Natural killer cell (primary cell): ENCODE measurements at regions not wholly inside any gene's neighbourhood (a gene's known extent, or its start where the extent isn't known, plus 50 kb on each side); places are given as distances from the start of the nearest gene placed in this dataset.

Experiments used
- ATAC-seq, 3 donors: fragments of 150-1000 bp in 2 of 3; fragments of 200-7000 bp in 1 of 3; cut with Tn5 transposase; 1 replicate in 1 of 3; 2 replicates in 2 of 3; pipeline ENCODE4 v1.10.0; 2021; ENCODE audit warnings: mild to moderate bottlenecking in 2 of 3, moderate library complexity in 2 of 3
- DNase-seq, 2 donors: peaks; one replicate each; pipeline versions ENCODE4 v3.0.0 to v3.0.0-alpha.2; 2013 to 2021; ENCODE audit warnings: mixed read lengths in 1 of 2
- H3K27ac ChIP-seq: one replicate; pipeline ENCODE4 v1.5.1; 2013; ENCODE audit warnings: mild to moderate bottlenecking, low read length
- H3K27me3 ChIP-seq: one replicate; pipeline ENCODE4 v1.6.1; 2013; ENCODE audit warnings: low read length; ENCODE audit not compliant: control insufficient read depth, insufficient read depth
- H3K36me3 ChIP-seq: one replicate; pipeline ENCODE4 v1.6.1; 2013; ENCODE audit warnings: low read length; ENCODE audit not compliant: control insufficient read depth, insufficient read depth
- H3K4me1 ChIP-seq: one replicate; pipeline ENCODE4 v1.6.1; 2013; ENCODE audit warnings: low read length; ENCODE audit not compliant: control insufficient read depth, insufficient read depth
- H3K4me3 ChIP-seq: one replicate; pipeline ENCODE4 v1.5.1; 2013; ENCODE audit warnings: low read length
- H3K9me3 ChIP-seq: one replicate; pipeline ENCODE4 v1.6.1; 2013; ENCODE audit warnings: low read length; ENCODE audit not compliant: control insufficient read depth, insufficient read depth
- H3K27ac Mint-ChIP-seq, 2 donors: one replicate each; pipeline ENCODE4 v1.8.0; 2022; ENCODE audit warnings: mild to moderate bottlenecking in 2 of 2, mixed read lengths in 2 of 2, moderate library complexity in 1 of 2
- H3K27me3 Mint-ChIP-seq, 2 donors: one replicate each; pipeline ENCODE4 v1.8.0; 2022; ENCODE audit warnings: low read depth in 2 of 2, mixed read lengths in 2 of 2
- H3K36me3 Mint-ChIP-seq: one replicate; pipeline ENCODE4 v1.8.0; 2022; ENCODE audit warnings: mixed read lengths
- H3K4me1 Mint-ChIP-seq, 2 donors: one replicate each; pipeline ENCODE4 v1.8.0; 2022; ENCODE audit warnings: mixed read lengths in 2 of 2
- H3K4me3 Mint-ChIP-seq: one replicate; pipeline ENCODE4 v1.8.0; 2022; ENCODE audit warnings: mild to moderate bottlenecking, moderate library complexity, mixed read lengths
- H3K9me3 Mint-ChIP-seq, 2 donors: one replicate each; pipeline ENCODE4 v1.8.0; 2022; ENCODE audit warnings: mixed read lengths in 2 of 2
- WGBS: methylation state at CpG from one replicate; pipeline ENCODE4 v1.1.7; 2013; ENCODE audit warnings: missing lambda C conversion rate; ENCODE audit not compliant: insufficient coverage; 5-methylcytosine and 5-hydroxymethylcytosine counted together
- intact Hi-C: fragments of 100-400 bp; cut with micrococcal nuclease; formaldehyde crosslinking; loops from one replicate; pipeline ENCODE4 v1.14.2; 2022
- TF ChIP-seq, protein P1 (sequence below): fragments of 200-600 bp; IDR thresholded peaks from one replicate; pipeline ENCODE4 v1.8.0; 2022; ENCODE audit warnings: antibody characterized with exemption

DNA sequence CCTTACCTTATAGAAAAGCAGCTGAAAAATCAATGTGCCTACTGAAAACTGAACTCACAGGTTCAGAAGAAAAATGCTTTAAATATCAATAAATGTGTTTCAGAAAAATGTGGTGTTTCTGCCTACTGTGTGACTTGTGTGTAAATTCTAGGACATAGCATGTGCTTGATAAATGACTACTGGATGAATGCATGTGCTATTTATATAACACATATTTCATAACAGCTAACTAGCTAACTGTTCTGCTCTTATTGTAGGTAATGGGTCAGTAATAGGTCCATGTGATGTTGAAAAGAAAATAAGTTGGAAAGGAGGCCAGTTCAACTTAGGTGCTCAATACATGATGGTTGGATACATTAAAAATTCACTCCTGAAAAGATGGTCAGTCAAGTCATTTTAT is 993.0 kb upstream of the LCORL start:
- TF ChIP-seq, protein P1, sequence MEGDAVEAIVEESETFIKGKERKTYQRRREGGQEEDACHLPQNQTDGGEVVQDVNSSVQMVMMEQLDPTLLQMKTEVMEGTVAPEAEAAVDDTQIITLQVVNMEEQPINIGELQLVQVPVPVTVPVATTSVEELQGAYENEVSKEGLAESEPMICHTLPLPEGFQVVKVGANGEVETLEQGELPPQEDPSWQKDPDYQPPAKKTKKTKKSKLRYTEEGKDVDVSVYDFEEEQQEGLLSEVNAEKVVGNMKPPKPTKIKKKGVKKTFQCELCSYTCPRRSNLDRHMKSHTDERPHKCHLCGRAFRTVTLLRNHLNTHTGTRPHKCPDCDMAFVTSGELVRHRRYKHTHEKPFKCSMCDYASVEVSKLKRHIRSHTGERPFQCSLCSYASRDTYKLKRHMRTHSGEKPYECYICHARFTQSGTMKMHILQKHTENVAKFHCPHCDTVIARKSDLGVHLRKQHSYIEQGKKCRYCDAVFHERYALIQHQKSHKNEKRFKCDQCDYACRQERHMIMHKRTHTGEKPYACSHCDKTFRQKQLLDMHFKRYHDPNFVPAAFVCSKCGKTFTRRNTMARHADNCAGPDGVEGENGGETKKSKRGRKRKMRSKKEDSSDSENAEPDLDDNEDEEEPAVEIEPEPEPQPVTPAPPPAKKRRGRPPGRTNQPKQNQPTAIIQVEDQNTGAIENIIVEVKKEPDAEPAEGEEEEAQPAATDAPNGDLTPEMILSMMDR: no peak
- Mint-ChIP-seq H3K27me3 (no peaks in the 10 kb centered on the region), H3K9me3 (peaks cover 8 to 17% of the 10 kb centered on the region in 2 donors), H3K4me3 (no peak overlapping the region), H3K27ac (no peak overlapping the region), H3K4me1 (no peaks in the 10 kb centered on the region), H3K36me3 (peaks cover 8% of the 10 kb centered on the region)
- Histone ChIP-seq H3K27me3 (no peaks in the 10 kb centered on the region), H3K4me1 (no peaks in the 10 kb centered on the region), H3K4me3 (no peak overlapping the region), H3K36me3 (no peaks in the 10 kb centered on the region), H3K9me3 (no peaks in the 10 kb centered on the region), H3K27ac (no peak overlapping the region)
- intact Hi-C loops: no loop called here
- DNase-seq (no peak), ATAC-seq (no peak)

DNA sequence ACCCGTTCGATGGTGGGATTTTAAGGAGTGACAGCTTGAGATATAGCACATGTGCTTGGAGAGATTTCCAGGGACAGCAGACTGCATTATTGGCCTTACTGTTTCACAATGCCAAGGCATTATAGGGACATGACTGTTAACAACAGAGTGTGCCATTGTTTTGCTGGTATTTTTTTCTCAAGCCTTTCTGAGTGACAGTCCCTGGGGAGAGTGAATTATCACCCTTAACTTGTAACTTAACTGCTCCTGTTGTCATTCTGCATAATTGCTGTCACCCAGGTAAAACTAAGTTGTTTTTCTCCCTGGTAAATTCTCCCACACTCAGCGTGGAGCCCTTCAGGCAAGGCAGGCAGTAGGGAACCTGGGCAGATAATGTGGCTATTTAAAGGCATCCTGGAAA is 989.2 kb upstream of the LCORL start:
- H3K4me3 Mint-ChIP-seq: no peak overlapping the region
- 29% methylated on average over 2 of the region's 3 CpGs for WGBS
- ATAC-seq (no peak), DNase-seq (no peak)
- H3K27ac Mint-ChIP-seq: no peak overlapping the region
- no peaks in the 10 kb centered on the region for H3K27me3 Mint-ChIP-seq
- Histone ChIP-seq H3K4me3 (no peak overlapping the region), H3K4me1 (no peaks in the 10 kb centered on the region), H3K9me3 (peaks cover 3% of the 10 kb centered on the region), H3K27ac (no peak overlapping the region), H3K27me3 (no peaks in the 10 kb centered on the region), H3K36me3 (no peaks in the 10 kb centered on the region)
- peaks cover 7 to 15% of the 10 kb centered on the region in 2 donors for H3K9me3 Mint-ChIP-seq
- no peaks in the 10 kb centered on the region for H3K4me1 Mint-ChIP-seq
- H3K36me3 Mint-ChIP-seq: no peaks in the 10 kb centered on the region
- intact Hi-C loops: no loop called here
- TF ChIP-seq, protein P1: no peak

GRCh38 chr4:19009881-19010280 is 988.3 kb upstream of the LCORL start:
- no peak overlapping the region for H3K27ac Mint-ChIP-seq
- Histone ChIP-seq H3K9me3 (peaks cover 3% of the 10 kb centered on the region), H3K27ac (no peak overlapping the region), H3K4me1 (no peaks in the 10 kb centered on the region), H3K36me3 (no peaks in the 10 kb centered on the region), H3K4me3 (no peak overlapping the region), H3K27me3 (no peaks in the 10 kb centered on the region)
- H3K27me3 Mint-ChIP-seq: no peaks in the 10 kb centered on the region
- TF ChIP-seq, protein P1: no peak
- ATAC-seq (no peak), DNase-seq (no peak)
- no peaks in the 10 kb centered on the region for H3K36me3 Mint-ChIP-seq
- H3K9me3 Mint-ChIP-seq: peaks cover 9 to 18% of the 10 kb centered on the region in 2 donors
- H3K4me3 Mint-ChIP-seq: no peak overlapping the region
- no peaks in the 10 kb centered on the region for H3K4me1 Mint-ChIP-seq
- 44% methylated on average over 1 of the region's 2 CpGs for WGBS
- intact Hi-C loops: no loop called here

GRCh38 chr4:19005211-19005610 is 983.7 kb upstream of the LCORL start:
- no peaks in the 10 kb centered on the region for H3K4me1 ChIP-seq
- no peaks in the 10 kb centered on the region for H3K36me3 Mint-ChIP-seq
- H3K27ac Mint-ChIP-seq: no peak overlapping the region
- no peaks in the 10 kb centered on the region for H3K27me3 Mint-ChIP-seq
- H3K9me3 ChIP-seq: peaks cover 3% of the 10 kb centered on the region
- ATAC-seq: no peak
- H3K4me3 Mint-ChIP-seq: no peak overlapping the region
- intact Hi-C loops: no loop called here
- H3K36me3 ChIP-seq: no peaks in the 10 kb centered on the region
- H3K27me3 ChIP-seq: no peaks in the 10 kb centered on the region
- no peaks in the 10 kb centered on the region for H3K4me1 Mint-ChIP-seq
- TF ChIP-seq, protein P1: no peak
- H3K9me3 Mint-ChIP-seq: peaks cover 11 to 21% of the 10 kb centered on the region in 2 donors
- no peak for DNase-seq
- no peak overlapping the region for H3K4me3 ChIP-seq
- 72% methylated on average over 1 of the region's 1 CpG for WGBS
- no peak overlapping the region for H3K27ac ChIP-seq
